ENCODE measurements at regions not wholly inside any gene's neighbourhood (a gene's known extent, or its start where the extent isn't known, plus 50 kb on each side); places are given as distances from the start of the nearest gene placed in this dataset.

- no peak for TF ChIP-seq POLR2AphosphoS5 (IDR thresholded peaks at IDR 0.05; ENCODE audit: low read depth, low read length)
- no peak for TF ChIP-seq RCOR1 (IDR thresholded peaks at IDR 0.05; ENCODE audit: low read length)
- TF ChIP-seq EP300 (IDR thresholded peaks at IDR 0.05; ENCODE audit: borderline replicate concordance in 1 of 2, low read depth in 1 of 2, low read length in 1 of 2): no peak
- TF ChIP-seq NRF1 (IDR thresholded peaks at IDR 0.05; ENCODE audit: low read depth, low read length): no peak
- no peak for TF ChIP-seq JUND (IDR thresholded peaks at IDR 0.05)
- no peak for TF ChIP-seq MAX (IDR thresholded peaks at IDR 0.05; ENCODE audit: low read depth)
- no peak for TF ChIP-seq USF2 (IDR thresholded peaks at IDR 0.05; ENCODE audit: borderline replicate concordance, low read depth, low read length)
- no peak for TF ChIP-seq TAF1 (IDR thresholded peaks at IDR 0.05; ENCODE audit: borderline replicate concordance, low read depth, low read length)
- no peak for TF ChIP-seq FOXJ3 (CRISPR knock-in tag; IDR thresholded peaks at IDR 0.05)
- no peak for TF ChIP-seq RAD21 (IDR thresholded peaks at IDR 0.05; ENCODE audit: low read length)
- TF ChIP-seq REST (IDR thresholded peaks at IDR 0.05; ENCODE audit: low read depth, low read length): no peak
- TF ChIP-seq, protein P1, sequence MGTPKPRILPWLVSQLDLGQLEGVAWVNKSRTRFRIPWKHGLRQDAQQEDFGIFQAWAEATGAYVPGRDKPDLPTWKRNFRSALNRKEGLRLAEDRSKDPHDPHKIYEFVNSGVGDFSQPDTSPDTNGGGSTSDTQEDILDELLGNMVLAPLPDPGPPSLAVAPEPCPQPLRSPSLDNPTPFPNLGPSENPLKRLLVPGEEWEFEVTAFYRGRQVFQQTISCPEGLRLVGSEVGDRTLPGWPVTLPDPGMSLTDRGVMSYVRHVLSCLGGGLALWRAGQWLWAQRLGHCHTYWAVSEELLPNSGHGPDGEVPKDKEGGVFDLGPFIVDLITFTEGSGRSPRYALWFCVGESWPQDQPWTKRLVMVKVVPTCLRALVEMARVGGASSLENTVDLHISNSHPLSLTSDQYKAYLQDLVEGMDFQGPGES (IDR thresholded peaks at IDR 0.05; ENCODE audit: low read depth, low read length): no peak
- DNase-seq: no peak
- ChIA-PET POLR2A (no interaction called here), CTCF (no interaction called here)
- Histone ChIP-seq H2AFZ (ENCODE audit: low read depth) (no peak overlapping the region), H3F3A (replicated peaks; ENCODE audit: insufficient read depth) (no peaks in the 10 kb centered on the region), H3K4me3 (ENCODE audit: low read depth in 2 of 2, low read length in 1 of 2) (no peak overlapping the region), H3K9me3 (no peaks in the 10 kb centered on the region), H3K4me1 (ENCODE audit: control insufficient read depth in 1 of 2, insufficient read depth in 2 of 2, low read depth in 1 of 2, low read length in 1 of 2) (no peaks in the 10 kb centered on the region), H3K27me3 (ENCODE audit: insufficient read depth) (no peaks in the 10 kb centered on the region), H4K20me1 (ENCODE audit: insufficient read depth) (no peaks in the 10 kb centered on the region), H3K9ac (no peak overlapping the region), H3K36me3 (replicated peaks in 1 of 2; ENCODE audit: control insufficient read depth in 1 of 2, insufficient read depth in 2 of 2, low read length in 1 of 2) (no peaks in the 10 kb centered on the region), H3K9me2 (no peaks in the 10 kb centered on the region), H3K27ac (ENCODE audit: low read depth in 2 of 2, low read length in 1 of 2) (no peak overlapping the region), H3K79me2 (ENCODE audit: insufficient read depth) (no peaks in the 10 kb centered on the region), H3K4me2 (no peak overlapping the region)
- 15% methylated on average over 16 of the region's 16 CpGs for WGBS (ENCODE audit: low lambda C conversion rate)
Observed at GRCh38 chr13:111558700-111559088, 238.3 kb downstream of the TEX29 start.

All from SK-N-SH (cell line).